A549 (cell line): ENCODE measurements at regions not wholly inside any gene's neighbourhood (a gene's known extent, or its start where the extent isn't known, plus 50 kb on each side); places are given as distances from the start of the nearest gene placed in this dataset.

Source experiments
- CBX8 ChIP-seq: fragments of 200-600 bp; sonication (generic); IDR thresholded peaks from 2 replicates; pipeline ENCODE4 v1.6.1; 2016
- CTCF ChIP-seq: fragments of >200 bp; sonication (Bioruptor Twin); formaldehyde crosslinking; IDR thresholded peaks from 3 replicates; pipeline ENCODE4 v1.5.1; 2016
- EP300 ChIP-seq, 2 experiments: fragments of >200 bp; sonication (Bioruptor Twin); formaldehyde crosslinking; IDR thresholded peaks; 2 replicates in 1 of 2; 3 replicates in 1 of 2; pipeline ENCODE4 v1.6.1; 2016 to 2017
- MAX ChIP-seq: IDR thresholded peaks from 2 replicates; pipeline ENCODE4 v1.6.1; 2012
- MAZ ChIP-seq: fragments of 150-350 bp; IDR thresholded peaks from 2 replicates; pipeline ENCODE4 v1.6.1; 2014; ENCODE audit warnings: antibody characterized with exemption, low read depth, low read length, borderline replicate concordance
- MYC ChIP-seq: IDR thresholded peaks from 2 replicates; pipeline ENCODE4 v1.6.1; 2012; ENCODE audit warnings: mild to moderate bottlenecking, inconsistent platforms, low read length, improper control_type of control experiment, borderline replicate concordance
- NR3C1 ChIP-seq: fragments of >200 bp; sonication (Bioruptor Twin); formaldehyde crosslinking; IDR thresholded peaks from 3 replicates; pipeline ENCODE4 v1.6.1; 2017
- POLR2A ChIP-seq: IDR thresholded peaks from 2 replicates; pipeline ENCODE4 v1.6.1; 2012; ENCODE audit warnings: mild to moderate bottlenecking, low read length
- RAD21 ChIP-seq, 2 experiments: fragments of >200 bp in 1 of 2; sonication (Bioruptor Twin) in 1 of 2; formaldehyde crosslinking in 1 of 2; IDR thresholded peaks in 1 of 2; conservative IDR thresholded peaks in 1 of 2; 2 replicates in 1 of 2; 3 replicates in 1 of 2; pipeline ENCODE4 v1.6.1; 2012 to 2018; ENCODE audit warnings: inconsistent platforms in 1 of 2
- RARB ChIP-seq: fragments of 250-450 bp; sonication (Bioruptor Pico); IDR thresholded peaks from 2 replicates; pipeline ENCODE4 v1.8.0; 2021; ENCODE audit warnings: mild to moderate bottlenecking, moderate library complexity
- REST ChIP-seq: fragments of 200-600 bp; sonication (generic); IDR thresholded peaks from 2 replicates; pipeline ENCODE4 v1.6.1; 2016; ENCODE audit warnings: antibody characterized with exemption, mild to moderate bottlenecking, moderate library complexity
- RFX5 ChIP-seq: fragments of 450-650 bp; IDR thresholded peaks from 2 replicates; pipeline ENCODE4 v1.7.1; 2014; ENCODE audit warnings: antibody characterized with exemption, mild to moderate bottlenecking, moderate library complexity
- SMC3 ChIP-seq: fragments of >200 bp; sonication (Bioruptor Twin); formaldehyde crosslinking; IDR thresholded peaks from 3 replicates; pipeline ENCODE4 v1.6.1; 2018; ENCODE audit warnings: inconsistent platforms
- ZFP36 ChIP-seq: fragments of 450-650 bp; IDR thresholded peaks from 2 replicates; pipeline ENCODE4 v1.6.1; 2014; ENCODE audit warnings: borderline replicate concordance; ENCODE audit not compliant: partially characterized antibody

GRCh38 chr4:53776141-53776540 lies 184.9 kb upstream of the LNX1 start:
- TF ChIP-seq EP300 (IDR thresholded peaks at IDR 0.05) (no peak), CTCF (no peak), ZFP36 (no peak), RFX5 (no peak), POLR2A (no peak), RAD21 (conservative IDR thresholded peaks at IDR 0.05 in 1 of 2, IDR thresholded peaks at IDR 0.05 in 1 of 2) (no peak), MYC (no peak), NR3C1 (no peak), MAX (no peak), REST (no peak), RARB (CRISPR knock-in tag) (no peak), MAZ (no peak), CBX8 (no peak), SMC3 (no peak)
